Trophoblast cell (in vitro differentiated cells and primary cell): ENCODE measurements at regions not wholly inside any gene's neighbourhood (a gene's known extent, or its start where the extent isn't known, plus 50 kb on each side); places are given as distances from the start of the nearest gene placed in this dataset.

Experiments
- DNase-seq, 2 donors: peaks; one replicate each; pipeline ENCODE4 v3.0.0-alpha.2; 2016
- H2AFZ ChIP-seq: 2 replicates; pipeline ENCODE4 v1.6.1; 2013; ENCODE audit warnings: low read length, moderate library complexity, mild to moderate bottlenecking; ENCODE audit not compliant: insufficient read depth, poor library complexity
- H2AK5ac ChIP-seq: 2 replicates; pipeline ENCODE4 v1.6.1; 2013; ENCODE audit warnings: mild to moderate bottlenecking, low read length
- H2BK120ac ChIP-seq: 2 replicates; pipeline ENCODE4 v1.6.1; 2013; ENCODE audit warnings: low read length, mild to moderate bottlenecking, moderate library complexity; ENCODE audit not compliant: insufficient read depth, poor library complexity
- H2BK12ac ChIP-seq: 2 replicates; pipeline ENCODE4 v1.6.1; 2013; ENCODE audit warnings: mild to moderate bottlenecking, low read length, moderate library complexity
- H2BK5ac ChIP-seq: 2 replicates; pipeline ENCODE4 v1.6.1; 2013; ENCODE audit warnings: low read length, low read depth, moderate library complexity, mild to moderate bottlenecking; ENCODE audit not compliant: poor library complexity
- H3K14ac ChIP-seq: 2 replicates; pipeline ENCODE4 v1.6.1; 2013; ENCODE audit warnings: mild to moderate bottlenecking, low read length
- H3K18ac ChIP-seq: 2 replicates; pipeline ENCODE4 v1.6.1; 2013; ENCODE audit warnings: mild to moderate bottlenecking, low read length
- H3K23ac ChIP-seq: 2 replicates; pipeline ENCODE4 v1.6.1; 2013; ENCODE audit warnings: low read length
- H3K27ac ChIP-seq: 2 replicates; pipeline ENCODE4 v1.5.1; 2013; ENCODE audit warnings: low read depth, mild to moderate bottlenecking, inconsistent platforms, low read length, moderate library complexity
- H3K27me3 ChIP-seq: 2 replicates; pipeline ENCODE4 v1.6.1; 2013; ENCODE audit warnings: inconsistent platforms, mild to moderate bottlenecking, low read length, moderate library complexity; ENCODE audit not compliant: insufficient read depth
- H3K36me3 ChIP-seq, 2 experiments: 1 replicate in 1 of 2; 2 replicates in 1 of 2; pipeline ENCODE4 v1.6.1; 2013; ENCODE audit warnings: low read length in 2 of 2, mild to moderate bottlenecking in 2 of 2, moderate library complexity in 1 of 2; ENCODE audit not compliant: insufficient read depth in 2 of 2, control insufficient read depth in 1 of 2
- H3K4ac ChIP-seq: 2 replicates; pipeline ENCODE4 v1.6.1; 2013; ENCODE audit warnings: low read depth, mild to moderate bottlenecking, low read length, moderate library complexity
- H3K4me1 ChIP-seq, 2 experiments: 1 replicate in 1 of 2; 2 replicates in 1 of 2; pipeline ENCODE4 v1.6.1; 2013; ENCODE audit warnings: low read length in 2 of 2, mild to moderate bottlenecking in 2 of 2, moderate library complexity in 1 of 2; ENCODE audit not compliant: insufficient read depth in 2 of 2, control insufficient read depth in 1 of 2
- H3K4me2 ChIP-seq: 2 replicates; pipeline ENCODE4 v1.6.1; 2013; ENCODE audit warnings: inconsistent platforms, mild to moderate bottlenecking, low read length, moderate library complexity
- H3K4me3 ChIP-seq: 2 replicates; pipeline ENCODE4 v1.5.1; 2013; ENCODE audit warnings: mild to moderate bottlenecking, low read depth, low read length, inconsistent platforms
- H3K79me1 ChIP-seq: one replicate; pipeline ENCODE4 v1.6.1; 2013; ENCODE audit warnings: low read length
- H3K79me2 ChIP-seq: 2 replicates; pipeline ENCODE4 v1.6.1; 2013; ENCODE audit warnings: low read length, mild to moderate bottlenecking; ENCODE audit not compliant: control insufficient read depth, insufficient read depth, poor library complexity
- H3K9ac ChIP-seq: 2 replicates; pipeline ENCODE4 v1.6.1; 2013; ENCODE audit warnings: mild to moderate bottlenecking, low read length
- H3K9me3 ChIP-seq: 2 replicates; pipeline ENCODE4 v1.6.1; 2013; ENCODE audit warnings: low read depth, mild to moderate bottlenecking, control low read depth, inconsistent platforms, low read length; ENCODE audit not compliant: insufficient read depth
- H4K12ac ChIP-seq: 2 replicates; pipeline ENCODE4 v1.6.1; 2013; ENCODE audit warnings: low read depth, mild to moderate bottlenecking, low read length, moderate library complexity
- H4K8ac ChIP-seq: 2 replicates; pipeline ENCODE4 v1.6.1; 2013; ENCODE audit warnings: low read depth, mild to moderate bottlenecking, low read length, moderate library complexity
- H4K91ac ChIP-seq: one replicate; pipeline ENCODE4 v1.6.1; 2013; ENCODE audit warnings: low read depth, mild to moderate bottlenecking, low read length, moderate library complexity
- WGBS: extraction: QIAGEN DNeasy Blood & Tissue Kit; methylation state at CpG from one replicate; pipeline ENCODE4 v1.1.7; 2013; ENCODE audit warnings: missing lambda C conversion rate; ENCODE audit not compliant: insufficient read length, insufficient coverage; ENCODE audit errors: extremely low coverage; 5-methylcytosine and 5-hydroxymethylcytosine counted together

DNA sequence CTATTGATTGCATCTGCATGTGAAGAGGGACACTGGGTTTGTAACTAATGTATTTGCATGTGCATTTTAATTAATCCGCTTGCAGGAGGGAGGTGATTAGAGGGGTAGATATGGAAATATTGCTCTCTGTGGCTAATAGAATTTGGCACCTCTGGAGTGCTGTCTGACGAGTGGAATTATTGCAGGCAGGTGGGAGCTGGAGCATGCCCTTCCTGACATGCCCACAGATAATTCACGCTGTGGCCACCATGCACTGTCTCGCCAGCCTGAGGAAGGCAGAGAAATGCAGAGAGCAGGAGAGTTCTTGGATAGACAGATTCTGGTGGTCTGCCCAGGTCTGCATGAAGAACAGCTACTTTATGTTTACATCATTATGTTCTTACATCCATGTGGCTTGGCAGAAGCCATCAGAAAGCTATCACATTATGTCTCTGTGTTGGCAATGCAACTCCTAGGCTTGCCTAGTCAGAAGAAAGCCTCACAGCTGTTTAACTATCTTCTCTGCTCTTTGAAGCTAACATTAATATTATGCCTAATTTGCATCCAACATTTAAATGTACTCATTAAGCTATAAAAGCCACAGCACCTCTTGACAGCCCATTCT lies 89.4 kb upstream of the DRD2 start:
- no peak overlapping the region for H3K27ac ChIP-seq
- H3K4me2 ChIP-seq = no peak overlapping the region
- peak overlapping the region; percentile 50 for H3K4me3 ChIP-seq
- no peak overlapping the region for H2BK12ac ChIP-seq
- H3K36me3 ChIP-seq = no peaks in the 10 kb centered on the region
- H2BK120ac ChIP-seq = no peak overlapping the region
- H3K4ac ChIP-seq = no peak overlapping the region
- H4K8ac ChIP-seq = no peak overlapping the region
- no peaks in the 10 kb centered on the region for H3K9me3 ChIP-seq
- no peak overlapping the region for H2BK5ac ChIP-seq
- no peak overlapping the region for H3K9ac ChIP-seq
- no CpG with 5 or more reads among the region's 4 CpGs for WGBS
- H3K23ac ChIP-seq = no peak overlapping the region
- peak overlapping the region; percentile 32 for H4K91ac ChIP-seq
- H4K12ac ChIP-seq = no peak overlapping the region
- DNase-seq = no peak
- H3K27me3 ChIP-seq = no peaks in the 10 kb centered on the region
- peaks cover 1% of the 10 kb centered on the region for H3K79me2 ChIP-seq
- peaks cover 12 to 21% of the 10 kb centered on the region in 2 experiments for H3K4me1 ChIP-seq
- no peak overlapping the region for H2AK5ac ChIP-seq
- H3K79me1 ChIP-seq = peaks cover 13% of the 10 kb centered on the region
- no peak overlapping the region for H2AFZ ChIP-seq
- H3K18ac ChIP-seq = no peak overlapping the region
- no peak overlapping the region for H3K14ac ChIP-seq

DNA sequence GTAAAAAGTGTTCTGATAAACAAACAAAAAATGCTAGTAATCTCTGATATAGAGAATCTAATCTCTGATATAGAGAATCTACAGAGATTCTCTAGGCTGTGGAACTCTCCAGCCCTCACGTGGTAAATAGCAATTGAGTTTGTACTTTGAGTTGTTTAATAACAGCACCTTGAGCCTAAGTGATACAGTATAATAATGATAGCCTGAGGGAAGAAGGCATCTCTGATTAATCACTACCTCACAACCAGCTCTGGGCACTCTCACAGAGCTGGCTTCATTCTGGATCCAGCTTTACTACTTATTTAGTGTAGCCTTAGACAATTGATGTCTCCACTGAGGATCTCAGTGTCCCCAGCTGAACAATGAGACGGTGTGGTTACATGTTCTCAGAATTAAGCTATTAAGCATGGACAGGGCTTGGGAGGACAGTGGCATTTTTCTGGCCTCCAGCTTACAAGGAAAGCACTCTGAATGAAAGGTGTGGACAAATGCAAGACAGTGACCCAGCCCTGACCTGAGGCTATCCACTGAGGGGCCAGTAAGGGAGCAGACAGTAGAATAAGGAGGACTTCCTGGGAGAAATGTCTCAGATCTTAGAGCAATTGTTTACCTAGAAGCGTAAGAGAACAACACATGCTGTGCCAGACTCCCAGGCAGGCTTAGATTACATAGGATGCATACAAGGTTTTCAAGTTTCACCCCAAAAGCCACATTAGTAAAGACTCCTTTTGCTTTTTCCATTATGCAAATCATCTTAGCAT lies 88.7 kb upstream of the DRD2 start:
- Histone ChIP-seq H3K27me3 (no peaks in the 10 kb centered on the region), H3K18ac (no peak overlapping the region), H2BK120ac (peak overlapping the region; percentile 14), H3K79me2 (peaks cover 1% of the 10 kb centered on the region), H3K4me2 (no peak overlapping the region), H3K79me1 (peaks cover 18% of the 10 kb centered on the region), H3K4me1 (peaks cover 17 to 24% of the 10 kb centered on the region in 2 experiments), H3K27ac (no peak overlapping the region), H3K9ac (no peak overlapping the region), H3K23ac (no peak overlapping the region), H2AFZ (no peak overlapping the region), H4K8ac (no peak overlapping the region), H2AK5ac (no peak overlapping the region), H3K4ac (peak overlapping the region; percentile 25), H3K9me3 (no peaks in the 10 kb centered on the region), H4K12ac (no peak overlapping the region), H3K36me3 (no peaks in the 10 kb centered on the region), H3K4me3 (no peak overlapping the region), H4K91ac (peak overlapping the region; percentile 10), H2BK12ac (peak overlapping the region; percentile 37), H2BK5ac (no peak overlapping the region), H3K14ac (no peak overlapping the region)
- no CpG with 5 or more reads among the region's 3 CpGs for WGBS
- DNase-seq = no peak

DNA sequence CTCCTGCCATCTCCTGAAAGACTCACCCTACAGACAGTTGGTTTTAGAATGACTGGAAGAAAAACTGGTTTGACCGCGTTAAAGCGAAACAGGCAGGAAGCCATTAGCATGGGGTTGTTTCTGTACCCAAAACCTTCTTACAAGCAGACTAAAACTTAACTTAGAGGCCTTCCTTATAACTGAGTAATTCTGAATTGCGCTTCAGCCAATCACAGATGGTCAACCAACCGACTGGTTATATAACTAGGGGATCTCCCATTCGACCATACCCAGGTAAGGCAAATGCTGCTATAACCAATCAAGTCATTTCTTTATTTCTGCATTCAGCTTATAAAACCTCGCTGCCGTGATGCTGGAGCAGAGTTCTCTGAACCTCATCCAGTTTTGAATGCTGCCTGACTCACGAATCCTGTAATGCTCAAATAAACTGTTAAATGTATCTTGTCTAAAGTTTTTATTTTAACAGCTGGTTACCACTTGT lies 87.8 kb upstream of the DRD2 start:
- no peak overlapping the region for H3K4ac ChIP-seq
- H3K4me1 ChIP-seq = peaks cover 17 to 23% of the 10 kb centered on the region in 2 experiments
- no peak overlapping the region for H3K4me3 ChIP-seq
- H3K18ac ChIP-seq = no peak overlapping the region
- no peaks in the 10 kb centered on the region for H3K9me3 ChIP-seq
- H2AFZ ChIP-seq = no peak overlapping the region
- H3K36me3 ChIP-seq = no peaks in the 10 kb centered on the region
- no peak overlapping the region for H3K14ac ChIP-seq
- peak overlapping the region; percentile 36 for H3K27ac ChIP-seq
- peaks cover 23% of the 10 kb centered on the region for H3K79me1 ChIP-seq
- H2BK5ac ChIP-seq = peak overlapping the region; percentile 67
- no peak overlapping the region for H4K8ac ChIP-seq
- no peaks in the 10 kb centered on the region for H3K27me3 ChIP-seq
- H4K91ac ChIP-seq = peak overlapping the region; percentile 66
- H3K79me2 ChIP-seq = peaks cover 1% of the 10 kb centered on the region
- H2BK12ac ChIP-seq = peak overlapping the region; percentile 68
- no CpG with 5 or more reads among the region's 9 CpGs for WGBS
- peak overlapping the region; percentile 48 for H3K4me2 ChIP-seq
- H4K12ac ChIP-seq = no peak overlapping the region
- no peak overlapping the region for H3K23ac ChIP-seq
- no peak overlapping the region for H3K9ac ChIP-seq
- DNase-seq = peak; percentile 14 to 61
- H2BK120ac ChIP-seq = peak overlapping the region; percentile 74
- no peak overlapping the region for H2AK5ac ChIP-seq

DNA sequence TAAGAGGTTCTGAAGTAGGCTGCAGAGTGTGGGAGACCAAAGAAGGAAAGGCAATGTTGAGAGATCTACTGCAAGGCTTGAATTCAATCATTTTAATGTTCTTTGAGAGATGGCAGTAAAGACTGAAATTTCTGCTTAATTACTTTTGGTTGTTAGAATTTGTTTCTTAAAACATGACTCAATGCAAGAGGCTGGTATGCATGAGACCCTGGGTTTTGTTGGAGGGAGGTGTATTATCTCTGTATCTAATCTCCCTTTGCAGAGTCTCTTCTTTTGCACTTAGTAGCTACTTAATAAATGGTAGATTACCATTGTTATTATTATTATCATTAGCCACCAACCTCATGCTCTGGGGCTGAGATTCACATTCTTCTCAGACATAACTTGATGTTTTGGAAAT lies 87.4 kb upstream of the DRD2 start:
- no peak overlapping the region for H3K9ac ChIP-seq
- peak overlapping the region; percentile 48 for H3K4me2 ChIP-seq
- DNase-seq = no peak
- H4K12ac ChIP-seq = no peak overlapping the region
- peak overlapping the region; percentile 36 for H3K27ac ChIP-seq
- peaks cover 1% of the 10 kb centered on the region for H3K79me2 ChIP-seq
- no peak overlapping the region for H3K4me3 ChIP-seq
- H4K8ac ChIP-seq = no peak overlapping the region
- no peak overlapping the region for H4K91ac ChIP-seq
- no peaks in the 10 kb centered on the region for H3K27me3 ChIP-seq
- no peak overlapping the region for H3K4ac ChIP-seq
- no peak overlapping the region for H3K14ac ChIP-seq
- no peak overlapping the region for H2BK120ac ChIP-seq
- no peak overlapping the region for H3K23ac ChIP-seq
- no peak overlapping the region for H3K18ac ChIP-seq
- H2BK12ac ChIP-seq = no peak overlapping the region
- no peak overlapping the region for H2AFZ ChIP-seq
- peak overlapping the region; percentile 46 for H2BK5ac ChIP-seq
- peaks cover 24% of the 10 kb centered on the region for H3K79me1 ChIP-seq
- peaks cover 17 to 21% of the 10 kb centered on the region in 2 experiments for H3K4me1 ChIP-seq
- no peaks in the 10 kb centered on the region for H3K36me3 ChIP-seq
- H3K9me3 ChIP-seq = no peaks in the 10 kb centered on the region
- no peak overlapping the region for H2AK5ac ChIP-seq
